ENCODE measurements at regions not wholly inside any gene's neighbourhood (a gene's known extent, or its start where the extent isn't known, plus 50 kb on each side); places are given as distances from the start of the nearest gene placed in this dataset.
A peak's percentile ranks its signal among the peaks of the same experiment; 100 is the strongest.
"Not testable (repeated sequence)": the region's sequence is repeated elsewhere in the genome, so short reads cannot be mapped to it uniquely, and the experiment has no call there.

DNA sequence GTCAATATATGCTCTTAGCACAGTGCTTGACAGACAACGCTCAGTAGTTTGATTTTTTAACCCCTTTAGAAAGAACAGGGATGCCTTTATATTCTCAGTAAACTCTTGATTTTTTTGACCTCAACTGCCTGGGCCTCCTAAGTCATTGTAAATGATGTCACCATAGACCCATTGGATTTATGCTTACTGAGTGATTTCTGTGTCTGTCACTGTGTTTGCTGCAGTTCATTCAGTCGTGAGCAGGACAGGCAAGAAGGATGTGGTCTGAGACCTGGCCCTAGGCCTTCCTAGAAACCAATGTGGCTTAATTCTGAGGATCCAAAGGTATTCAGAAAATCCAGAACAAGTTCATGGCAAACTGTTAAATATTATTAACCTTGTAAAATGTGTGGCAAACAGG is 868.1 kb downstream of the XPNPEP1 start:
- no peak for DNase-seq

DNA sequence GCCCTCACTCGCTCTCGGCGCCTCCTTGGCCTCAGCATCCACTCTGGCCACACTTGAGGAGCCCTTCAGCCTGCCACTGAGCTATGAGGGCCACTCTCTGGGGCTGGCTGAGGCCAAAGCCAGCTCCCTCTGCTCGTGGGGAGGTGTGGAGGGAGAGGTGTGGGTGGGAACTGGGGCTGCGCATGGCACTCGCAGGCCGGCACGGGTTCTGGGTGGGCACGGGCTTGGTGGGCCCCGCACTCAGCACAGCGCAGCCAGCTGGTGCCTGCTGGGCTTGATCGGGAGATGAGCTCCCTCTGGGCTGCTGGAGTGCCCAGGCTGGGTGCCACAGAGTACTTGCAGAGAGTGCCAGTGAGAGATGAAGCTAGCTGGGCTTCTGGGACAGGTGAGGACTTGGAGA is 875.5 kb downstream of the XPNPEP1 start:
- DNase-seq, result no peak

DNA sequence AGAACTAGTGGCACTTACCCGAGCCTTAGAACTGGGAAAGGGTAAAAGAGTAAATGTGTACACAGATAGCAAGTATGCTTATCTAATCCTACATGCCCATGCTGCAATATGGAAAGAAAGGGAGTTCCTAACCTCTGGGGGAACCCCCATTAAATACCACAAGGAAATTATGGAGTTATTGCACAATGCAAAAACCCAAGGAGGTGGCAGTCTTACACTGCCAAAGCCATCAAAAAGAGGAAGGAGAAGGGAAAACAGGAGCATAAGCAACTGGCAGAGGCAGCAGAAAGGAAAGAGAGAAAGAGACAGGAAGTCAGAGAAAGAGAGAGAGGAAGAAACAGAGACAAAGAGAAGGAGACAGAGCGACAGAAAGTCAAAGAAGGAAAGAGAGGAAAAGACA is 876.9 kb downstream of the XPNPEP1 start:
- DNase-seq, result not testable (repeated sequence)

- no peak for DNase-seq
Observed at GRCh38 chr10:109040622-109041021, 882.7 kb downstream of the XPNPEP1 start.

DNA sequence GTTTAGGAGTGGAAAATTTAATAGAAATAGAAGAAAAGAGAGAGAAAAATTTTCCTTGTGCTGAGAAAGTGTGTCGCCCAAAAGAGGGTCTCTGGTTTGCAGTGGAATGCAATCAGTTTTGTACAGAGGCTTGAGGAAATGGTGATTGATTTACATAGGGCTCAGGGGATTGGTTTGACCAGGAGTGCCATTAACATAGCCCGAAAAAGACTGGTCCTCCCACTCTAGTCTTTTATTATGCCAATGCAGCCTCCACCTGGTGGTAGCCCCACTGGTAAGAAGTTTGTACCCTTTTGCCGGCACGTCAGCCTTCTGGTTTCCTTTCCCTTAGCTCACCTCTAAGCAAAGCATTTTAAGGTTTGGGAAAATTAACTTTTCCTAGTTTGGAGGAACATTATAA is 885.3 kb downstream of the XPNPEP1 start:
- DNase-seq, result no peak

DNA sequence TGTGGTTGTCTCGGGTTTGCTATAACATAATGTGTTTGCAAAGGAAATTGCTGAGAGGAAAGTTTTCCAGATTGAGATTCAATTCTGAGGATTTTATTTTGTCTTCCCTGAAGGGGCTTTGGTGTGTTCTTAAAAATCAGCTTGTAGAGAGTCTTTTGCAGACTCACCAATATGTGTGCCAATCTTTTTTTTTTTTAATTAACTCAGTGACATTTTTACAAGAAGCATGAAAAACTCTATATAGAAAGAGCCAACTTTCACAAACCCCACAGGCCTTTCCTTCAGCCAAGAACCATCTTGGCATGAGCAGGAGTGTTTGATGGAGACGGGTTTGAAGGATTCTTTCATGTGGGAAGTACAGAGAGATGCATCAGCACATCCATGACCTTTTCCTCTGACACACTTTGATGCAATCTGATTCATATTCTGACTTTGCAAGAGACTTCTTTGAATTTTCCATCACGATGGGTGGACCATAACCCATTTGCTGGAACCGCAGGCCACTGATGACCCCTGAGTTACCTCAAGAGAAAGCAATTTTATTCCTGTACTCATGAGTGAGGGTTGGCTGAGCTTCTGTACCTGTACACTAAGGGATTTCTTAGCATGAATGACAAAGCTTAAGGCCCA is 892.6 kb downstream of the XPNPEP1 start:
- no peak for DNase-seq

DNA sequence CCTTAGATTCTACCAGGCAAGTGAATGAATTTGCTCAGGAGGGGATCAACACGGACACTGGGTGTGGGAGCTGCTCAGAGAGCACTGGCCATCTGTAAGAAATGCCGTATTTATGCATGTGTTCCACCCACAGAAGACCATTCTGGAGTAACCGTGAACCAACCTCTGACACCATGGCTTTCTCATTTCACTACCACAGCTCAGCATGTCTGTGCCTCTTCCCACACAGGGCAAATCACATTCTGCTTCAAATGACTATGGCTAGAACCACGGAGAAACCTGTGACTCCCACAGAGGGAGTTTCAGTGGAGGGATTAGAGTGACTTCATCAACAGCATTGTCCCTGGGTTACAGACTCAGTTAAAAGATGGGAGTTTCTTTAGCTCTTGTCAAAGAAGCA is 893.4 kb downstream of the XPNPEP1 start:
- DNase-seq, result no peak

DNA sequence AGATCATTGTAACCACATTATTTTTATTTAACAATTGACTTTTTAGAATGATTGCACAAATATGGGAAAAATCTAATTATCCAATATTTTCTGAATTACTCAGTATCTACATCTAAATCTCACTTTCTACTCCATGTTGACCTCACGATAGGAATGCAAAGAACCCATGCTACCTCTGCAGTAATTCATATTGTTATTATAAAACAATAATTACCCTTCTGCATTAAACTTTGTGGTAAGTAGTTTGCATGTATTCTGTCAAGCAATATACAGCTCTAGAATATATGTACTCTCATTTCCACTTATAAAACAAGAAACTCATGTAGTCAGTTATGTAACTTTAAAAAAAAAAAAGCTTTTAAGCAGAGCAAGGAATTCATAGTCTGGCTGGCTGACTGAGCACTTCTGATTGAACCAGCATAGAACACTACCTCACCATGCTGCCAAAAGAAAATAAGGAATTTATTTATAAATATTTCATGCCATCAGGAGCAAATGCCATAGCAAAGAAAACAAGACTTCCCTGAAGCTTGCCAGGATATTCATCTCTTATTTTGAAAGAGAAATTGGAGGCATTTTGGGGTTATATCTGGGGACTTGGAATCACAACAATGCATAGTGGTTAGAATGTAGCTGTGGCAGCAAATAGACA is 895.7 kb downstream of the XPNPEP1 start:
- no peak for DNase-seq

DNA sequence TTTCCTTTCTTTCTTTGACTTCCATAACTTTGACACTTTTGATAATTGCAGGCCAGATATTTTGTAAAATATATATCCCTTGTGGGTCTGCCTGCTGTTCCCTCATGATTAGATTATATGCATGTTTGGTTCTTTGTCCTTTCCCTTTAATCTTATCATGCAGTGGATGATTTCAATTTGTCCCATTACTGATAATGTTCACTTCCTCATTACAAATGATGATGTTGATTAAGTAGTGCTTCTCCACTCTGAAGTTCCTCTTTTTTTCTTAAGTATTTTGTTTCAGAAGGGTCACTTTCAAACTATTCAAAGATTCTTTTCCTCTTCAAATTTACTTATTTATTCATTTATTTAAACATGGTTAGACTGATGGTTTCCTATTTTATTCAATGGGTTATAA is 898.1 kb downstream of the XPNPEP1 start:
- DNase-seq, result no peak

DNA sequence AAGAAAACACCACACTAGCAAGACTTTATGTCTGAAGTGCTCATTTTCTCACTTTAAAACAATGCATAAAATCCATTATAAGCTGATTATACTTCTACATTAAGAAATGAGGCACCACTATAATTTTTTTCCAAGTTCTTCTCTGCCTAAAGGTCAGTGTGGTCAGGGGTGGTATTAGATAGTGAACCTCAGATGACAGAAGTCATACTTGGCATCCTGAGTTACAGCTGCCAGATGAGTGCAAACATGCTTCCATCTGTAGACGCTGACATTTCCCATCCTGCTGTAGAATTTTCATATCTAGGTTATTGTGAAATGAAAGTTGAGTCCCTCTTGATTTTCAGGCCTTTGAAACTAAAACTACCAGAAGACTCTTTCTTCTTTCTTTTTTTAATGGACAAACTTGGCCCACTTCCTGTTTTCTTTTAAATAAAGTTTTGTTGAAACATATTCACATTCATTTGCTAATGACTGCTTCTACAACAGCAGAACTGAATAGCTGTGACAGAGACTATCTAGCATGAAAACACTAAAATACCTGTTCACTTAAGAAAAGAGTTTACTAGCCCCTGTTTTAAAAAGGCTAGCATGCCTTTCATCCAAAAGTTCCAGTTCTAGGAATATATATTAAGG is 900.8 kb downstream of the XPNPEP1 start:
- DNase-seq, result no peak

- DNase-seq, result peak; percentile 28
Observed at GRCh38 chr10:109019001-109019424, 904.3 kb downstream of the XPNPEP1 start.

DNA sequence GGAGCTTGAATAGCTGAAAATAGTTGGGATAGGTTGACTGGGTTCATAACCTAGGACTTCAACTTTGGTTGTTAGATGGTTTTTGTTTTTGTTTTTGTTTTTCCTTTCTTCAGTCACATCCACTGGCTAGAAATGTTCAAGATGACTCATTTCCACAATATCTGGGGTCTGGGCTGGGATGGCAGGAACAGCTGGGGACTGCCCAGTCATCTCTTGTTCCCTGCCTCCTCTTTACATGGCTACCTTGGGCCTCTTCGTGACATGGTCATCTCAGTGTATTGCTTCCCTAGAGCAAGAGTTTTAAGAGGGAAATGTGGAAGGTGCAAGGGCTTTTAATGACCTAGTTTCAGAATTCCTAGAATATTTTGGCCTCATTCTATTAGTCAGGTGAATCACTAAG is 915.8 kb downstream of the XPNPEP1 start:
- DNase-seq, result no peak

GRCh38 chr10:108990441-108990840 is 932.9 kb downstream of the XPNPEP1 start:
- DNase-seq, result no peak

GRCh38 chr10:108989976-108990375 is 933.3 kb downstream of the XPNPEP1 start:
- DNase-seq, result peak; percentile 2

DNA sequence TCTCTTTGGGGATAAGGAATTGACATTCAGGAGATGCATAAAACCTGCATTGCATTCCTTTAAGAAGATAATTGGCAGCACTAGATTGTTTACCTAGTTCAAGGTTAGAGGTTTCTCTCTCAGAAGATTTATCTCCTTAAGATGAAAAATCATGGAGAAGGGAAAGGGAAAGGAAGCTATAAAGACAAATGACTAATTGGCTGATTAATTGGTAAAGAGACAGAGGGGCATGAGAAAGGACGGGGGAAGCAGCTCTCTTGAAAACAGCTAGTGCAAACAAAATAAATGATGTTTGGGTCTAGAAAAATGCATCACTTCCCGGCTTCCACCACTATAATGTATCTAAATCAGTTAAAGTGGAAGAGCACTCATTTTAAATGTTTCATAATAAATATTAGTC is 941.2 kb downstream of the XPNPEP1 start:
- DNase-seq, result peak; percentile 1

GRCh38 chr10:108980869-108981268 is 942.4 kb downstream of the XPNPEP1 start:
- DNase-seq, result no peak

DNA sequence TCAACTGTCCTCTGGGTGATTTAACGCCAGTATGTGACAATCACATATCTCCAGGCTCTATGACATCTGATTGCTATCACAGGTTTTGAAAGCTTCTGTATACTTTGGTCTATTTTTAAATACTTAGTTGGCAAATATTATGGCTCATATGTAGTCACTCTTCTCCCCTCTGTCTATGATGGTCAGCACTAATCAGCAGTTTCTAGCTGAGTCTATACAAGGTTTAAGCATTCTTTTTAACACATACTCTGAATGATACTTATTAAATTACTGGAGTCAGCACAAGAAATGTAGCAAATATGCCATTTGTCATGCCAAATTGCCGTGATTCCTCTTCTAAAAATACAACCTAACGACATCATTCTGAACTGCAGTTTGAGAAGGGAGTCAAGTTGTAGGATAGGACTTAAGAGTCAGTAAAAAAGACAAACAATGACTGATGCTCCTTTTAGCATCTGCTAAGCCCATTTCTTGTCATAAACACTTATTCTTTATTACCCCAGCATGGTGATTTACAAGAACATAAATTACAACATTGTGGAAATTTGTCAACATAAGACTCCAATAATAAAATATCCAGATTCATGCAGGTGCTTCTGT is 947.8 kb downstream of the XPNPEP1 start:
- DNase-seq, result no peak

- DNase-seq, result peak; percentile 38
Observed at GRCh38 chr10:108970016-108970415, 953.3 kb downstream of the XPNPEP1 start.

DNA sequence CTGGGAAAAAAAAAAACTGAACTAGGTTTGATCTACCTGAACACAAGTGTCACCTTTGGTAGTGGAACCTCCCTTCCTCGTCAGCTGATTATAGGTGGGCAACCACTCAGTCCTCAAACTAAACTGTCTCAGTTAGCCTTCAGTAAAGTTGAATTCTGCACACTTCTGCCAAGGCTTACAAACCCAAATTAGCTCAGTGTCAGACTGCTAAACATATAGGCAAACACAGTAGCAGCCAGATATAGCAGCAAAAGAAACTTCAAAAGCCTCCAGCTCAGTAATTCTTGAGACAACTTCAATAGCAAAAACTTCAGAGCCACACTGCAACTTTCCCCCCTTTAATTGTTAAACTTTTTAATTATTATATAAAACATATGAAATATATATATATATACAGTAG is 956.9 kb downstream of the XPNPEP1 start:
- no peak for DNase-seq

- no peak for DNase-seq
Observed at GRCh38 chr10:108966005-108966404, 957.3 kb downstream of the XPNPEP1 start.

- DNase-seq, result no peak
Observed at GRCh38 chr10:108962172-108962571, 961.1 kb downstream of the XPNPEP1 start.

GRCh38 chr10:108957681-108958080 is 965.6 kb downstream of the XPNPEP1 start:
- no peak for DNase-seq

DNA sequence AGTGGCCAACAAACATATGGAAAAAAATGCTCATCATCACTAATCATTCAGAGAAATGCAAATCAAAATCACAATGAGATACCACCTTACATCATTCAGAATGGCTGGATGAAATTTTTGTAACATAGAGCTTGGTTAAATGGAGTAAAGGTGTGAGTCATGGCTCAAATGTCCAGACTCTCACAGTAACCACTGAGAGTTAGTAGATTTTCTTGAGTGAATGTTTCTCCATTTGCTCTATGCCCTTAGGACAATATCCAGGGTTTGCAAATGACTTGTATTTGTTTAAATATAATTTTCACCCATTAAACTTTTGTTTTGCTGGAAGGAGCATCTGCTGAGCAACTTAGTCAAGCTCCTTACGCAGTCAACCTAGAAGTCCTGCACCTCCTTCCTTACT is 967.2 kb downstream of the XPNPEP1 start:
- DNase-seq, result no peak

DNA sequence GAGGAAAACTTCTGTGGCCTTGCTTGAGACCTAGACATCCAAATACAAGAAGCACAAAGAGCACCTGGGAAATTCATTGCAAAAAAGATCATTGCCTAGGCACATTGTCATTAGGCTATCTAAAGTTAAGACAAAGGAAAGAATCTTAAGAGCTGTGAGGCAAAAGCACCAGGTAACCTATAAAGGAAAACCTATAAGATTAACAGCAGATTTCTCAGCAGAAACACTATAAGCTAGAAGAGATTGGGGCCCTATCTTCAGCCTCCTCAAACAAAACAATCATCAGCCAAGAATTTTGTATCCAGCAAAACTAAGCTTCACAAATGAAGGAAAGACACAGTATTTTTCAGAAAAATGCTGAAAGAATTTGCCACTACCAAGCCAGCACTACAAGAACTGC is 1003.3 kb downstream of the XPNPEP1 start:
- not testable (repeated sequence) for DNase-seq
